ENCODE measurements at regions not wholly inside any gene's neighbourhood (a gene's known extent, or its start where the extent isn't known, plus 50 kb on each side); places are given as distances from the start of the nearest gene placed in this dataset.

DNA sequence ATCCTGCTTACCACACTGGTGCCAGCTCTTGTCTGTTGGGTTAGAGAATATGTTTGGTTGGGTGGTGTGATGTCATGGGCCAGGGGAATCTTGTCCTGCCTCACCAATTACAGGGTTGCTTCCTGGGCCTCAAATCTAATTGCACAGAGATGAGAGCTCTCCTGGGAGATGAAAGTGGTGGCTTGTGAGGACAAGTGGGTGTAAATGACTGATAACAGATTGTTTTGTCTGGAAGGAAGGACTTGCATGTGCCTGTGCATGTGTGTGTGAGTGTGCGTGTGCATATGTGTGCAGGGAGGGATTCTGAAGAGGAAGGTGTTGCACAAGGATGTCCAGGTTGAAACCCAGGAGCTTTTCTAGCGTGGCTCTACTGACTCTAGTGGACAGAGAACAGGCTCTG, 271.9 kb downstream of the LOXHD1 start:
- no peak for DNase-seq

DNA sequence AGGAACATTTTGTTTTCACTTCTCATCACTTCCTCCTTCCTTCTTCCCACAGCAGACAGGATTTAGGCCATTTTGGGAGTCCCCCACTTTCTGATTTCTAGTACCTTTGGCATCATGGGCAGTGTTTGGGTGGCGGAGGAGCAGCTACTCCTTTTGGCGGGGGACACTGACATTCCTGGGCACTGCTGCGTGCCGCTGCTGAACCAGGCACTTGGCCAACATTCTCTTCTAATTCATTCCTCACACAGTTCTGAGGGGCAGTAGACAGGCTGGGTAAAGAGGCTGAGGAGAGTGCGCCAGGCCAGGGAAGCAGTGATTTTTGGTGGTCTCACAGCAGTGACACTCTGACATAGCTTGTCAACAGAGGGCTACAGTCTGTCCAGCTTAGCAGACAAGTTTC, 270.2 kb downstream of the LOXHD1 start:
- DNase-seq = no peak

DNA sequence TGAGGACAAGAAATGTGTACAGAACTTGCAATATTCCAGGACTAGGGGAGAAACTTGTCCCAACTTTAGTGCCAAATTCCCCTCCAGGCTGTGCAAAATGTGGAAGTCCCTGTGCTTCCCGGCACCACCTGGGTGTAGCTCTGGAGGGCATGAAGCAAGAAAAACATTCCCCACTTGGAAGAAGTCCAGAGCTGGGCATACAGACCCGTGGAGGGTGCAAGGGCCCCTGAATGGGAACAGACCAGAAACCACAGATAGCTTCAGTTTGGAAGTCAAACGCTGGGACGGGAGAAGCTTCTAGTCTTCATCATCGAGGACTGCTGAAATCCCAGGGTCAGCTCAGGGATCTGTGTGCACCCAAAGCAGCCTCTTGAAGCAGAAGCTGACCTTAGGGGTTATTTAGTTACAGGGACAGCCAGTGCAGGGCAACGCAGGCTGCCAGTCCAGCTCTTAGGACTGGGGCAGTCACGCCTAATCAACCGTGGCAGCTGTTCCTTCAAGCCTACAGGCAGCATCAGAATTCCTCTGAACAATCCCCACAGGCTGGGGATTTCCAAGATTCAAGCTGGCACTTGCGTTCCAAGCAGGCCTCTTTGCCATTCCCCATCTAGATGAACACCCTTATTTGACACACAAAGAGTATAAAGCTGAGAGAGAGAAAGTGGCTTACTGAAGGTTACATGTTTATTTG, 269.4 kb downstream of the LOXHD1 start:
- DNase-seq = peak; percentile 33

DNA sequence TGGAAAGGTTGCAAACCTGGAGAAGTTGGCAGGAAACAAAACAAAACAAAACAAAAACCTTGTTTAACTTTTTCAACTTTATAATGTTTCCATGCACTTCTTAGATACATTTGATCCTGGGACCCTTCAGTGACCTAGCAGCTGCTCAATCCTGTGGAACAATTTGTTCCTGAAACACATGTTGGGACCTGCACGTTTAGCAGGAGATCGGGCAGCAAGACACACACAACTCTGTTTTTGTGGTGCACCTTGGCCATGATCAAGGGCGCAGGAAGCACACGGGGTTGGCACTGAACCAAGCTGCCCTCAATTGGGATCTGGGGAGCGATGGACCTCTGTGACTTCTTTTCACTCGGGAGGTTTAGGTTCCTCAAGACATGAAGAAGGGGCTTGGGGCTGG, 268.7 kb downstream of the LOXHD1 start:
- no peak for DNase-seq

DNA sequence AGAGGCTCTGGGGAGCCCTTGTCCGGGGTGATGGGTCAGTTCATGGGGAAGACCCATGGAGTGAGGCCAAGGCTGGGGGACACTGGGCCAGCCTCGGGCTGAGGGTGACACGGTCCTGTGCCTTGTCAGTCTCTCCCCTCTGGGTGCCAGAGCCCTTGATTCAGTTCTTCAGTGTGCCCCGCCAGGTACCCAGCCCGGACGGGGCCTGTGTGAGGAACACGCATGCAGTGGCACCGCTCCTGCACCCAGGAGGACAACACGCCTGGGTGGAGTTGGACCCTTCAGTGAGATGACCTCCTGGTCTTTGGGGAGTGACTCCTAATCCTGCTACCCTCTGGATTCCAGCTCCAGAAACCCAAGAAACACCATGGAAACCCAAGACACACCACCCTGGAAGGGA, 264.4 kb downstream of the LOXHD1 start:
- DNase-seq = no peak

DNA sequence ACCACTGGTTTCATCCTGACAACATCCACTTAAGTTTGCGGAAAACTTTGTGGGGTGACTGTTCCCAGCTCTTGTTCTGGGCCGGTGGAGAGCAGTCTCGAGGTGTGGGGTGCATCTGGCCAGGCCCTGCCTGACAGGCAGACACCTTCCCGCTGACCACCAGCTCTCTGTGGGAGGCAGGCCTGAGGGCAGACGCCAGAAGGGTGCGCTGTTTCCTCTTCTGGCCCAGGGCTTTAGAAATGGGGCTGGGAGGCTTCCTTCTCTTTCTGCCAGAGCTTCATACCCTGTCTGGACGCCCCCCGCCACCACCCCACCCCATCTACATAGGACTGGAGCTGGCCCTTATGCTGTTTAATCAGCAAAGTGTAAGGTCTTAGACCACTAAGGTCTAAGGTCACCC, 263.8 kb downstream of the LOXHD1 start:
- DNase-seq = no peak

DNA sequence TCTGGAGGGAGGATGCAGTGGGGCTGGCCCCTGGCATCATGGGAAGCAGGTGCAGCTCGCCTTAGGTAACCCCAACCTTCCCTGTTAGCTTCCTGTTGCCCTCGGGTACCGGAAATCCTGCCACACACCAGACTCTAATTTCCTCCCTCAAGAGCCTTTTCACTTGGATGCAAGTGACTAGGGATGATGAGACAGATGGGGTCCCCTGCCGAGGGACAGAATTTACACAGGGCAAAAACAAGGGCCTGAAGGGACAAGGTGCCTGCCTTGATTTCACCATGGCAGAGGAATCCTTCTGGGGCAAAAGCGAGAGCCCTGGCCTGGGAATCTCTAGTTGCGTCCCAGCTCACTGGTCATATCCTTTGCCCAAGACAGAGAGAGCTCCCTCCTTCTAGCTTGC, 263.1 kb downstream of the LOXHD1 start:
- no peak for DNase-seq

DNA sequence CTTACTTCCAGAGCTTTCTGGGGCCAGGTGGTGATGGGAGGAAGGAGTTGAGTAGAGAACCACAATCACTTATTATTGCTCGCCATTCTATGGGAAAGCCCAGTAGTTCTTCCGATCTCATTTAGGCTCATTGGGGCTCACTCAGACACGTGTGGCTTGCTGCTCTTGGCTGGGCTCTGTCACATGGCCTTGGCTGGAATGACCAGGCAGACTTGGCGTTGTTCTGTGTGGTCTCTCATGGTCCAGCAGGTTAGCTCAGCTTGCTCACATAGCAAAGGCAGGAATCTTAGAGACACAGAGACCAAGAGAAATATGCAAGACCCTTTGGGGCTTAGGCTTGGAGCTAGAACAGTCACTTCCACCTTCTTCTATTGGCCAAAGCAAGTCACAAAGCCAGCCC, 261.2 kb downstream of the LOXHD1 start:
- DNase-seq = no peak

DNA sequence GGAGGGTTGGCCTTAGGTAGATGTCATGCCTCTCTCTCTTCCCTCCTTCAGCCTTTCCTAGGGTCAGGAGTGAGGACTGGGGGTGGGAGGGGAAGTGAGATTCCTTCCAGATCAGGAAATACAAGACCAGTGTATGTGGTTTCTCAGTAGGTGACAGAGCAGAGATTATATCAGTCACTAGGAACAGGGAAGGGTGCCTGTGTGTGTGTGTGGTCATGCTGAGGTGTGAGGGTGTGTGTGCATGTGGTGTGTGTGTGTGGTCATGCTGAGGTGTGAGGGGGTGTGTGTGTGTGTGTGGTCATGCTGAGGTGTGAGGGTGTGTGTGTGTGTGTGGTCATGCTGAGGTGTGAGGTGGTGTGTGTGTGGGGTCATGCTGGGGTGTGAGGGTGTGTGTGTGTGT, 259.8 kb downstream of the LOXHD1 start:
- DNase-seq = no peak

DNA sequence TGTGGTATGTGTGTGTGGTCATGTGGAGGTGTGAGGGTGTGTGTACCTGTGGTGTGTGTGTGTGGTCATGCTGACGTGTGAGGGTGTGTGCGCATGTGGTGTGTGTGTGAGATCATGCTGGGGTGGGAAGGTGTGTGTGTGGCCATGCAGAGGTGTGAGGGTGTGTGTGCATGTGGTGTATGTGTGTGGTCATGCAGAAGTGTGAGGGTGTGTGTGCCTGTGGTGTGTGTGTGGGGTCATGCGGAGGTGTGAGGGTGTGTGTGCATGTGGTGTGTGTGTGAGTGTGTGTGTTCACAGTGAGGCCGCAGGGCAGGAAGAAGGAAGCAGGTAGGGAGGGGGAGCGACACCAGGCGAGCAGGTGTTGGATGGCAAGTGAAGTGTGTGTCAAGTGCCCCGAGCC, 259.0 kb downstream of the LOXHD1 start:
- DNase-seq = no peak

DNA sequence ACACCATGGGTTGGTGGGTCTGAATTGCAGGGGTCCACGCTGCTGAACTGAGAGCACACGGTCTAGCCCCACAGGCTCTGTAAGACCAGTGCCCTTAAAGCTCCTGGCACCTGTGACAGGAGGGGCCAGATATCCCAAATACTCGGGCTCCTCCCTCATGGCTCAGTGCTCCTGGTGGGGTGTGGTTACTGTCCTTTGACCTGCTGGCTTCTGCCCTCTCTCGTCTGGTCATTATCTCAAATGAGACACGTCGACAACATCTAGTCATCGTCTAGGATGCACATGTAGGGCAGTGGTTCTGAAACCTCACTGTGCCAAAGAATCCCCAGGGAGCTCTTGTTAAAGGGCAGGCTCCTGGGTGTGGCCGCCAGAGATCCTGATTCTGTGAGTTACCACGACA, 258.4 kb downstream of the LOXHD1 start:
- no peak for DNase-seq

DNA sequence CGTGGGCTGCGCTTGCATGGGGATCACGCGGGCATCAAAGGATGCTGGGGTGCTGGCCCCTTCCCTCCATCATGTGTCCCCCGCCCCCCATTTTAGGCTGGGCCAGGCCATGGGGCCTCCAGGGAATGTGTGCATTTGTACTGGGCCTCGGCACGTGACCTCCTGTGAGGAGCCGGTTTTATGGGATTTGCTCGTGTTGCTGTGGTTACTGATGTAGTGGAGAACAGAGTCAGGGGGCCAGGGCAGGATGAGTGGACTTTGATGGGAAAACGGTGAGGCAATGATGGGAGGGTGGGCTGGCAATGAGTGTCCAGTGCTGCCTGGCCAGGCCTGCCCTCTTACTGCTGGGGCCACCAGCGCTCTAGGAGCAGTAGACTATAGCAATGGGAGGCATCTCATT, 257.7 kb downstream of the LOXHD1 start:
- no peak for DNase-seq

DNA sequence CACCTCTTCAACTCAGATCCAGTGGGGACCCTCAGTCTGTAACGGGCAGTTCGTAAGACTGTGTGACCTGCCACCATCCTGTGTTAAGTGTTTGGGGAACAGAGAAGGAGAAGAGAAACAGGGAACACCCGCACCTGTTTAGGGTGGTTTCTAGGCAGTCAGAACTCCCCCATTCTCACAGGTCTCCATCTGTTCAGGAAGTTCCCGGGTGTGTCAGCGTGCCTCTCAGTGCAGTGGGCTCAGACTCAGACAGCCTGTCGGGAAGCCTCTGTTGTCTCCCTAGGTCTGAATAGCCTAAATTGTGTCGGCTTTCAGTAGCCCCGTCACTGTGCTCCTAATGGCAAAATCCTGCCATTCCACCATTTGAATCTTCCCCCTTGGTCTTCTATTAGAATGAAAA, 256.6 kb downstream of the LOXHD1 start:
- DNase-seq = no peak

DNA sequence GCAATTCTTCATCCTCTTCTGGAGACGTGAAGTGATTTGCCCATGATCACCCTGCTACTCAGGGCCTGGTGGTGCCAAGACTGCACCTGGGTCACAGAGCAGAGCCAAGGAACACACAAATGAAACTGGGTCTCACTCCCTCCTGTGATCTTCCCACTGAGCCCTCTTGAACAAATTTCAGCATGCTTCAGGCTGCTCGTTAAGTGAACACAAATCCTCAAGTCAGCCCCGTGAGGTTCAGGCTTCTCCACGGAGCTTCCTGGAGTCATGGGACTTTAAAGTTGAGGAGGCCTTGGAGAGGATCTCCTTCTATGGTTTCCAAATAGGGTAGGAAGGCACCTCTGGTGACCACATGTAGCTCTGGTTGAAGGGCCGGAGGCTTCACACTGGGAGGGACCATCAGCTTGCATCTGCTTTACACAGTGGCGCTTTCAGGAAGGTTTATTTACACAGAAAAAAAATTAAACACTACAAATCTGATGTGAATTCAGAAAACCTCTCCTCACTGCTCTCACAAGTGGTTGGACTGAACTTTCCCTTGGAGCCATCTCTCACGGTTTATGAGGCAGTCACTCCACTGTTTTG, 255.4 kb downstream of the LOXHD1 start:
- DNase-seq = no peak

DNA sequence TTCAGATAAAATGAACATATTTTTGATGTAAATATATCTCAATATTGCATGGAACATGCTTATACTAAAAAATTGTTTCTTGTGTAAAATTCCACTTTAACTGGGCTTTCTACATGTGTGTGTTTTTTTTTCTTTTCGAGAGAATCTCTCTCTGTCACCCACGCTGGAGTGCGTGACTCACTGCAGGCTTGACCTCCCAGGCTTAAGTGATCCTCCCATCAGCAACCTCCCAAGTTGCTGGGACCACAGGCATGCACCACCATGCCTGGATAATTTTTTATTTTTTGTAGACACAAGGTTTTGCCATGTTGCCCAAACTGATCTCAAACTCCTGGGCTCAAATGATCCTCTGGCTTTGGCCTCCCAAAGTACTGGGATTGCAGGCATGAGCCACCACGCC, 254.6 kb downstream of the LOXHD1 start:
- no peak for DNase-seq

DNA sequence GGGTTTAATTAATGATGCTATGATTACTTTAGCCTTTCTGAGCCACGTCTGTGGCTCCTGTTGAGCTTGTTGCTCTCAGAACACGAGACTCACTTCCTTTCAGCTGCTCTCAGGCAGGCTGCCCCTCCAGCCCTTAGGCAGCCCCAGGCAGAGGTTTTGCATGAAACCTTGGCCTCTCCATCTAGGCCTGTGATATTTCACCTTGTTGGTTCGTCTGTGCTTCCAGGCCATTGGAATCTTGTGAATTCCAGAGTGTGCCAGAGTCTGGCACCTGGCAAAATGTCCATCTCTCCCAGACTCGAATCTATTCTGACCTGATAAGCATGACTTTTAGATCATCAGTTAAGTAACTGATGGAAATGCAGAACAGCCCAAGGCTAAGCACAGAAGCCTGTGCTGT, 254.1 kb downstream of the LOXHD1 start:
- no peak for DNase-seq

DNA sequence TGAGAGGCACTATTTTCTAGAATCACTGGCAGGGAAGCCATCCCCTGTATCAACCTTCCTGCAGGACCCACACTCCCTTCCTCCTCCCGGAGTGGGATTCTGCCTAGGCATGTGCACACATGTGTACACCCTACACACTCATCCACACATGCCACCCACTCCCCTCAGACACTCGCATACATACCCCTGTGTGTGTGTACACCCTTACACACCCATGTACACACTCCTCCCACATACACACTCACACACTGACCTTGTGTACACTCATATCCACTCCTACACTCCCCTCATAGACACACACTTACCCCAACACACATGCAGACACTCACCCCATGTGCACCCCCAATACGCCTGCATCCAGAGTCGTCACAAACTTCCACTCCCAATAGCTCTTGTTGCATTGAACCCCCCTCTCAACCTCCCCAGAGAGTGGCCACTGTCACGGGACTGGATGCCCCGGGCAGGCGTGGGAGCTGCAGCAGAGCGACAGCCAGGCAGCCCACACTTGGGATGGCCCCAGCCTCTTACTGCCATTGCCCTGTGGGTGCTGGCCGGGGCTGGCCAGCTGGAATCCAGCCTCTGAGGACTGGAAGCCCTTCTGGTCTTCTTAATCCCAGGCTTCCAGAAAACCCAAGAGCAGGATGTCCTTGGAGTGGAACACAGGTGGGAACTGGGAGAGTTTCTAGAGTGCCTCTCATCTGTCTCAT, 251.0 kb downstream of the LOXHD1 start:
- no peak for DNase-seq

DNA sequence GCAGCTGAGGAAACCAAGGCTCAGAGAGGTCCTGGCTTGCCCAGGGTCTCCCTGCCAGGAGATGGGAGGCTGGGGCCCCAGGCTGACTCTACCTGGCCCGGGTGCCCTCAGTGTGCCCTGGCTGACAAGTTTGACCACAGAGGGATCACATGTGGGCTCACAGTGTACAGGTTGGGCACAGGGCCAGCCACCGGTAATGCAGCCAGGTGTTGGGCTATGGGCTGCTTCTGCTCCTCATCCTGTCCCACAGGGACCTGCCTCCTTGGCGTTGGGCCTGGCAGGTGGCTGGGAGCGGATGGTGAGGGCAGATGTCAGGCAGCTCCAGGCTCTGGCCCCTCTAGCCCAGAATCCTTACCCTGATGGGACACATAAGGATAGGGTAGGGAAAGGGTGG, 250.5 kb downstream of the LOXHD1 start:
- DNase-seq = no peak

DNA sequence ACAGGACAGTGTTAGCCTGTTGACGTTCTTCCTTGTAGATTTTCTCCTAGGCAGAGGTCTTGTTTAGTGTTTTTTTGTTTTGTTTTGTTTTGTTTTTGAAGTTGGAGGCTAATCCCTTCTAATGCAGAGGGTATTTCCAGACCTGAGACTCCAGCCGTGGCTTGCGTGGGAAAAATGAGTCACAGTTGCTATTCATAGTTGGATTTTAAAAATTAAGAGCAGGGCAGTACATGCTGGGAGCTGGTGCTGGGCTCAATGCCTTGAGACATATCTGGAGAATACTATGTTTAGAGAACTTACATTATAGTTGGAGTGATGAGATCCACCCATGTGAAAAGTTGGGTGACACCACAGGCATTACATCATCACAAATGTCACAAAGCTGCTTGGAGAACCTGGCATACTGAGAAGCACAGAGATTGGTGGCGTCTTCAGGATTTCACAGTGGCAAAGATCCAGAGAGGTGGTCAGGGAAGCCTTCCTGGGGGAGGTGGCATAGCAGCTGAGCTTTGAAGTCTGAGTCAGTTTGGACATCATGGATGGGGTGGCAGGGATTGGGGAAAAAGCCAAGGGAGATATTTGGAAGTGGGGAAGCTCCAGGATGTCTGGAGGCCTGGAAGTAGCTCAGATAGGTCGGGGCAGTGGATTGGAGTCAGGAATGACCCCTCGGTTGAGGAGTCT, 249.4 kb downstream of the LOXHD1 start:
- DNase-seq = no peak

DNA sequence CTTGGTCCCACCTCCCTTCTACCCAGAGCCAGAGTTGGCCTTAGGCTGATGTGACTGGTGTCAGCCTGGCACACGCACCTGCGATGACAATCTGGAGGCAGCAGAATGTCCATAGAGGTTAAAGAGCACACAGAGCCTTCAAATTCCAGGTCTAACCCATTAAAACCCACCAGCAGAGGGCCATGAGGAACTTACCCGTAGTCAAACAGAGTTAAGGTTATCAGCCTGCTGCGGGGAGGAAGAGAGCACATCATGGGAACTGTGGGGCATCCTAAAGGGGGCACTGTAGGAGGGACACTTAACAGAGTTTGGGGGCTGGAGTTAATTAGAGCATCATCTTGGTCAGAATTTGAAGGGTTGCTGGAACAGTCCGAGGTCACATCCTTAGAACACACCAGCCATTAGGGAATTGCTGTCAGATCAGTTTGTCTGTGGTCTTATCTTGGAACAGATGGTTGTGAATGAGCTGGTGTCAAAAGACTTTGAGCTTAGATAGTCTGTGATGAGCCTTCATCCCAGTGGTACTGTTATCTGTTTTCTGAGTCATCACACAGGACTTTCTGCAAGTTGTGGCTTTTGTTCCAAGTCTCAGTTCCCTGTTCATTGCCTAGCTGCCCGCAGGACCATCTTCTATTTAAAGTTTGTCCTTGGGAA, 248.6 kb downstream of the LOXHD1 start:
- no peak for DNase-seq

DNA sequence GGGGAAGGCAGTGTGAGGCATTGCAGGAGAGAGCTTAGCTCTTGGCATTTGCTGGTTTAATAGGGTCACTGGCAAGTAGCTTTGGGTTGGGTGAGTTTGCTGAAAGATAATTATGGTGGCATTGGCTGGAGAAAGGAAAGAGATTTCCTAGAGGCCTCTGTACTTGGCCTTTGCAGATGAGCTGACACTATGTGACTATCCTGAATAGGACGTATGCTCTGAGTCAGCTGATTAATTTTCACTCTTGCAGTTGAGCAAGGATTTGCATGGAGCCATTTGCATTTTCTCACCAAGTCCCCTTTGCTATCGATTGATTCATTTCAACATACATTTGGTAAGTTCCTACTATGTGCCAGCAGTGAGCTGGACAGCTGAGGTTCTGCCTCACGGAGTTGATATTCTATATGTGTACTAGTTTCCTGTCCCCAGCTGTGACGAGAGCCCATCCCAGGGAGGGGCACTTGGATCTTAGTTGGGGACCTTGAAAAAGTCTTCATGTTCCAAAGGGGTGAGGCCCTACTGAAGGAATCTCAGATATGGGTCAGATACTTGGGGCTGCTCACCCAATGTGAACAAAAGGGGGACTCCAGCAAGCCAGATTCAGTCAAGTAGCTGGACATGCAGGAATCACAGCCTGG, 245.7 kb downstream of the LOXHD1 start:
- DNase-seq = no peak
